ENCODE measurements at regions not wholly inside any gene's neighbourhood (a gene's known extent, or its start where the extent isn't known, plus 50 kb on each side); places are given as distances from the start of the nearest gene placed in this dataset.

DNA sequence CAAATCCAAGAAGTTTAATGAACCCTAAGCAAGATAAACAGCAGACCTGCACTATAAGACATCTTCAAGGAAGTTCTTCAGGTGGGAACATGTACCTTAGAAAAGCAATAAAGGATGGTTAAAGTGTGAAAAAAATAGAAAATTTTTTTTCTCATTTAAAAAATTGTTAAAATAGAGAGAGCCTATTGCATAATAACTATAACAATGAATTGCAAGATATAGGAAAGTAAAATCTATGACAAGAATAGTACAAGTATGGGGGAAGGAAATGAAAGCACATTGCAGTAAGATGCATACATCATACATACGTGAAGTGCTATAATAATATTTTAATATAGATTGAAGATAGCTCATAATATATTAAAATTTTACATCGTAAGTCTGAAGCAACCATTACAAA is 310.1 kb upstream of the KCNMB2 start:
- no peak for TF ChIP-seq CTCF (IDR thresholded peaks at IDR 0.05; ENCODE audit: insufficient read depth, low read depth, low read length)
- no peak overlapping the region for H3K4me3 ChIP-seq (ENCODE audit: low read depth, low read length)
- no peak for DNase-seq (ENCODE audit: low read depth)

DNA sequence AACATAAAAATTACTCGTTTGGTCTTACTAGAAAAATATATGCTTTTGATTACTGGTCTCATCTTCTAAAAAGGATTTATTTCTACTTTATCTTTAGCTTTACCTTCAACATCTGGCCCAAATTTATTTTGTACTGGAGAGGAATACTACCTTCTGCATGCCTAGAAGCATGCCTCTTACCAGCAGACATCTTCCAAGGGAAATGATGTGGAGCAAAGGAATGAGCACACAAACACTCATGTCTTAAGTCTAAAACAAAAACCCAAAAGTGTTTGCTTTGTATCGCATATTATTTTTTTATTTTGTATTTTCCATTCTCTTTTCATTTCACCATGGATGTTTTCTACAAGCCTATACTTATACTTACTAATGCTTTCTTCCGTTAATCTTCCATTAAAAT is 304.6 kb upstream of the KCNMB2 start:
- no peak for DNase-seq (ENCODE audit: low read depth)
- no peak for TF ChIP-seq CTCF (IDR thresholded peaks at IDR 0.05; ENCODE audit: insufficient read depth, low read depth, low read length)
- H3K4me3 ChIP-seq (ENCODE audit: low read depth, low read length): no peak overlapping the region

- no peak for TF ChIP-seq CTCF (IDR thresholded peaks at IDR 0.05; ENCODE audit: insufficient read depth, low read depth, low read length)
- no peak for DNase-seq (ENCODE audit: low read depth)
Measured at GRCh38 chr3:178233371-178234071, 302.7 kb upstream of the KCNMB2 start.

GRCh38 chr3:178236555-178237277 is 299.5 kb upstream of the KCNMB2 start:
- H3K4me3 ChIP-seq (ENCODE audit: low read depth, low read length): no peak overlapping the region
- DNase-seq (ENCODE audit: low read depth): peak; percentile 73
- TF ChIP-seq CTCF (IDR thresholded peaks at IDR 0.05; ENCODE audit: insufficient read depth, low read depth, low read length): no peak

More at GRCh38 chr3:178233371-178234071, 302.7 kb upstream of the KCNMB2 start:
- H3K4me3 ChIP-seq (ENCODE audit: low read depth, low read length): no peak overlapping the region

GRCh38 chr3:178238179-178238578 is 298.1 kb upstream of the KCNMB2 start:
- no peak for TF ChIP-seq CTCF (IDR thresholded peaks at IDR 0.05; ENCODE audit: insufficient read depth, low read depth, low read length)
- no peak overlapping the region for H3K4me3 ChIP-seq (ENCODE audit: low read depth, low read length)
- no peak for DNase-seq (ENCODE audit: low read depth)

- peak; percentile 82 for DNase-seq (ENCODE audit: low read depth)
- TF ChIP-seq CTCF (IDR thresholded peaks at IDR 0.05; ENCODE audit: insufficient read depth, low read depth, low read length): no peak
- no peak overlapping the region for H3K4me3 ChIP-seq (ENCODE audit: low read depth, low read length)
Measured at GRCh38 chr3:178244733-178245709, 291.2 kb upstream of the KCNMB2 start.
